ENCODE measurements at regions not wholly inside any gene's neighbourhood (a gene's known extent, or its start where the extent isn't known, plus 50 kb on each side); places are given as distances from the start of the nearest gene placed in this dataset.

- no peak for DNase-seq
These were observed 660.5 kb downstream of the TOX3 start for GRCh38 chr16:51886456-51886855.

GRCh38 chr16:51884773-51885172, 662.2 kb downstream of the TOX3 start:
- no peak for DNase-seq

GRCh38 chr16:51881731-51882130, 665.2 kb downstream of the TOX3 start:
- no peak for DNase-seq

- no peak for DNase-seq
These were observed 666.2 kb downstream of the TOX3 start for GRCh38 chr16:51880776-51881175.

- DNase-seq: no peak
These were observed 669.3 kb downstream of the TOX3 start for GRCh38 chr16:51877686-51878085.

GRCh38 chr16:51876934-51877333, 670.0 kb downstream of the TOX3 start:
- DNase-seq: no peak

GRCh38 chr16:51876601-51876875, 670.4 kb downstream of the TOX3 start:
- DNase-seq: no peak

- DNase-seq: no peak
These were observed 670.9 kb downstream of the TOX3 start for GRCh38 chr16:51875834-51876600.

- no peak for DNase-seq
These were observed 674.4 kb downstream of the TOX3 start for GRCh38 chr16:51872524-51872923.

GRCh38 chr16:51870296-51870854, 676.6 kb downstream of the TOX3 start:
- DNase-seq: no peak

- DNase-seq: no peak
These were observed 677.8 kb downstream of the TOX3 start for GRCh38 chr16:51869176-51869575.

- DNase-seq: no peak
These were observed 678.3 kb downstream of the TOX3 start for GRCh38 chr16:51868631-51869030.

GRCh38 chr16:51867386-51868065, 679.4 kb downstream of the TOX3 start:
- no peak for DNase-seq

- DNase-seq: no peak
These were observed 682.4 kb downstream of the TOX3 start for GRCh38 chr16:51864575-51864974.

- DNase-seq: no peak
These were observed 692.5 kb downstream of the TOX3 start for GRCh38 chr16:51854401-51854951.

- DNase-seq: no peak
These were observed 693.4 kb downstream of the TOX3 start for GRCh38 chr16:51853586-51853985.

GRCh38 chr16:51852892-51853291, 694.1 kb downstream of the TOX3 start:
- DNase-seq: no peak

- no peak for DNase-seq
These were observed 695.8 kb downstream of the TOX3 start for GRCh38 chr16:51851111-51851510.

GRCh38 chr16:51849715-51850114, 697.2 kb downstream of the TOX3 start:
- DNase-seq: no peak

- no peak for DNase-seq
These were observed 694.7 kb upstream of the SALL1 start for GRCh38 chr16:51845586-51846305.

GRCh38 chr16:51839727-51840462, 688.8 kb upstream of the SALL1 start:
- DNase-seq: no peak

- DNase-seq: no peak
These were observed 683.7 kb upstream of the SALL1 start for GRCh38 chr16:51834794-51835193.

- no peak for DNase-seq
These were observed 683.1 kb upstream of the SALL1 start for GRCh38 chr16:51834133-51834532.
